ENCODE measurements at regions not wholly inside any gene's neighbourhood (a gene's known extent, or its start where the extent isn't known, plus 50 kb on each side); places are given as distances from the start of the nearest gene placed in this dataset.

- TF ChIP-seq, protein P1, sequence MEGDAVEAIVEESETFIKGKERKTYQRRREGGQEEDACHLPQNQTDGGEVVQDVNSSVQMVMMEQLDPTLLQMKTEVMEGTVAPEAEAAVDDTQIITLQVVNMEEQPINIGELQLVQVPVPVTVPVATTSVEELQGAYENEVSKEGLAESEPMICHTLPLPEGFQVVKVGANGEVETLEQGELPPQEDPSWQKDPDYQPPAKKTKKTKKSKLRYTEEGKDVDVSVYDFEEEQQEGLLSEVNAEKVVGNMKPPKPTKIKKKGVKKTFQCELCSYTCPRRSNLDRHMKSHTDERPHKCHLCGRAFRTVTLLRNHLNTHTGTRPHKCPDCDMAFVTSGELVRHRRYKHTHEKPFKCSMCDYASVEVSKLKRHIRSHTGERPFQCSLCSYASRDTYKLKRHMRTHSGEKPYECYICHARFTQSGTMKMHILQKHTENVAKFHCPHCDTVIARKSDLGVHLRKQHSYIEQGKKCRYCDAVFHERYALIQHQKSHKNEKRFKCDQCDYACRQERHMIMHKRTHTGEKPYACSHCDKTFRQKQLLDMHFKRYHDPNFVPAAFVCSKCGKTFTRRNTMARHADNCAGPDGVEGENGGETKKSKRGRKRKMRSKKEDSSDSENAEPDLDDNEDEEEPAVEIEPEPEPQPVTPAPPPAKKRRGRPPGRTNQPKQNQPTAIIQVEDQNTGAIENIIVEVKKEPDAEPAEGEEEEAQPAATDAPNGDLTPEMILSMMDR (conservative IDR thresholded peaks at IDR 0.05 in 1 of 2, IDR thresholded peaks at IDR 0.05 in 1 of 2; ENCODE audit: extremely low read depth in 1 of 2, insufficient read depth in 1 of 2, low read depth in 1 of 2, low read length in 2 of 2): no peak
- no peak for TF ChIP-seq EZH2 (IDR thresholded peaks at IDR 0.05; ENCODE audit: borderline replicate concordance, low read length)
Measured at GRCh38 chr2:123816928-123817327, 208.2 kb upstream of the CNTNAP5 start.
